Activated T-cell treated with anti-CD3 and anti-CD28 coated beads, Interleukin-2, amount 50 U/mL, for 72 hours (primary cell): ENCODE measurements at regions not wholly inside any gene's neighbourhood (a gene's known extent, or its start where the extent isn't known, plus 50 kb on each side); places are given as distances from the start of the nearest gene placed in this dataset.

Experiments used
- ATAC-seq, 2 donors: fragments of 150-1000 bp; cut with Tn5 transposase; replicated peaks in 1 of 2; 2 replicates each; pipeline ENCODE4 v1.10.0; 2021; ENCODE audit warnings: moderate library complexity in 2 of 2, mild to moderate bottlenecking in 1 of 2
- DNase-seq, 2 donors: peaks; one replicate each; pipeline ENCODE4 v3.0.0; 2021 to 2022; ENCODE audit warnings: mixed read lengths in 1 of 2
- H3K27ac Mint-ChIP-seq: one replicate; pipeline ENCODE4 v1.8.0; 2022; ENCODE audit warnings: mild to moderate bottlenecking, moderate library complexity, mixed read lengths
- H3K27me3 Mint-ChIP-seq: one replicate; pipeline ENCODE4 v1.8.0; 2022; ENCODE audit warnings: low read depth, mixed read lengths
- H3K36me3 Mint-ChIP-seq, 2 donors: one replicate each; pipeline ENCODE4 v1.8.0; 2022; ENCODE audit warnings: mixed read lengths in 2 of 2, mild to moderate bottlenecking in 1 of 2; ENCODE audit not compliant: insufficient read depth in 2 of 2
- H3K4me1 Mint-ChIP-seq: one replicate; pipeline ENCODE4 v1.8.0; 2022; ENCODE audit warnings: low read depth, mixed read lengths
- H3K4me3 Mint-ChIP-seq, 2 donors: one replicate each; pipeline ENCODE4 v1.8.0; 2022; ENCODE audit warnings: mild to moderate bottlenecking in 2 of 2, mixed read lengths in 2 of 2, moderate library complexity in 2 of 2
- H3K9me3 Mint-ChIP-seq, 2 donors: one replicate each; pipeline ENCODE4 v1.8.0; 2022; ENCODE audit warnings: mixed read lengths in 2 of 2

DNA sequence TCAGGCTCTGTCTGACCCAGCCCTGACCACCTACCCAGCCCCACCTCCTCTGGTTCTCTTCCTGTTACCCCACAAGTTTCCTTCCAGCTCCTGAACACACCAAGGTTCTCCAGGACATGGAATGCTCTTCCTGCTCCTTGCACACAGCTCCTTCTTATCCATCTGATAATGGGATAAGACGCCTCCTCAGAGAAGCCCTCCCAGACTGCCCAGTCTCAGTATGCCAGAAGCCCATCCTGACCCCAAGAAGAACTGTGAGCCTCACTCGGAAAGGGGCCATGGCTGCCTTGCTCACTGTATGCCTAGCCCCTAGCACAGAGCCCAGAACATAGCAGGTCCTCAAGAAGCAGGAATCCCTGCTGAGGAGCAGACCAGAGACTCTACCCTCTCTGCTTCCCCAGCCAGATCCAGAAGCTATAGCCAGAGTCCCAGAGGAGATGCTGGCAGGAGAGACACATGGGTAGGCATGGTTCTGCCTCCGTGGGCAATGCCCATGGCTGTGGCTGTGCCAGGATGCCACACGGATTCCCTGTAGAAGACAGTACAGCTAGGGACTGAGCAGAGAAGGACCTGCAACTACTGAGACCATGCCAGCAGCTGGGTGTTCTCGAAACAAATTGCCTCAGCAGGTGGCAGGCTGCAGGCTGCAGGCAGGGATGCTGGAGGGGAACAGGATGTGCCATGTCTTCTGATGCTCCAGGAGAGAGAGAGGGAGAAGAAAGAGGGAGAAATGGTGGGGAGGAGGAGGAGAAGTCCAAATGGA lies 74.0 kb upstream of the LINGO1 start:
- Mint-ChIP-seq H3K36me3 (no peaks in the 10 kb centered on the region), H3K4me1 (no peaks in the 10 kb centered on the region), H3K27ac (no peak overlapping the region), H3K4me3 (no peak overlapping the region), H3K27me3 (no peaks in the 10 kb centered on the region), H3K9me3 (no peaks in the 10 kb centered on the region)
- DNase-seq = no peak
- no peak for ATAC-seq

DNA sequence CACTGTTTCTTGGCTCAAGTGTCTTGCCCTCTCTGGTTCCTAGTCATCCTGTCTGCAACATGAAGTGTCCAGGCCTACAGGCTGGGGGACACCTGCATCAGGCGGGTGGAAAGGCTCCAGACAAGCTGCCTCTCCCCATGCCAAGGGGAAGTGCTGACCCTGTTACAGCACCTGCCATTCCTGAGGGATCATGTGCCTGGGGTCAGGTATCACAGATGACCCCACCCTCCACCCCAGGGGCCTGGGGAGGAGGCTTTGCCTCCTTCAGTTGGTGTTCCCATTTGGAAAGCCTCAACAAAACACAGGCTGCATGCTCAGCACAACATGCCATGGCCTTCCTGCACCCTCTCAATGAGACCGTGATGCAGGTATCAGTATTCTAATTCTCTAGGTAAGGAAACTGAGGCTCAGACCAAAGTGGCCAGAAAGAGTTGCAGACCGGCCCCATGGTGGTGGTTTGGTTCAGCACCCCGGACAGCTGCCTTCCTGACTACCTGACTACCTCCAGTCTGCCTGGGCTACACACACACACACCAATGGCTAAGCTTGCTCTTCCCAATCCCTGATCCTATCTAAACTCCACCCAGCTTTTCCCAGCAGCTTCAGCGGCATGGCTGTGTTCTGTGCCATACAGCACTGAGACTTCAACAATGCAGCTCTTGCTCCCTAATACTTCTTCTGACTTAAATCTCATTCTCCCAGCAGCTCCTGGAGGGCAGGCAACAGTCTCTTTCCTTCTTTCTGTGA lies 69.7 kb upstream of the LINGO1 start:
- ATAC-seq (no peak), DNase-seq (no peak)
- H3K4me1 Mint-ChIP-seq = no peaks in the 10 kb centered on the region
- H3K36me3 Mint-ChIP-seq = no peaks in the 10 kb centered on the region
- H3K4me3 Mint-ChIP-seq = no peak overlapping the region
- H3K9me3 Mint-ChIP-seq = peaks cover 4 to 5% of the 10 kb centered on the region in 2 donors
- H3K27me3 Mint-ChIP-seq = peaks cover 11% of the 10 kb centered on the region
- H3K27ac Mint-ChIP-seq = no peak overlapping the region

DNA sequence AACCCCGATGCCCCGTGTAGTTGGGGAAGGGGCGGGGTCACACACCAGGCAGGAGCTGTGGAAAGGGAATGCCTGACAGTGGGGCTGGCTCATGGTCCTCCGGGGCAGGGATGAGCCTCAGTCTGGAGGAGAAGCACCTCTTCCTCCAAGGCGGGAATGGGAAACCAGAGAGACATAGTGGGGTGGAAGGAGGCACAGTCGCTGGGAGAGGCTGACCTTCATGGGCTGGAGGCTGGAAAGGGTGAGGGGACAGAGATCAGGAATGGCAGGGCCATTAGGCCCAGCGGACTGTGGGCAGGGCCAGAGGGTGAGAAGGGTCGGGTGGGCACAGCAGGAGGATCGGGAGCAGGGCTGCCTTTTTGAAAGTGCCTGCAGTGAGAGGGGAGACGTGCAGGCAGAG lies 65.8 kb upstream of the LINGO1 start:
- no peaks in the 10 kb centered on the region for H3K4me1 Mint-ChIP-seq
- H3K27ac Mint-ChIP-seq = no peak overlapping the region
- no peak overlapping the region for H3K4me3 Mint-ChIP-seq
- H3K36me3 Mint-ChIP-seq = no peaks in the 10 kb centered on the region
- H3K9me3 Mint-ChIP-seq = peaks cover 4 to 5% of the 10 kb centered on the region in 2 donors
- ATAC-seq (no peak), DNase-seq (no peak)
- H3K27me3 Mint-ChIP-seq = peaks cover 14% of the 10 kb centered on the region

DNA sequence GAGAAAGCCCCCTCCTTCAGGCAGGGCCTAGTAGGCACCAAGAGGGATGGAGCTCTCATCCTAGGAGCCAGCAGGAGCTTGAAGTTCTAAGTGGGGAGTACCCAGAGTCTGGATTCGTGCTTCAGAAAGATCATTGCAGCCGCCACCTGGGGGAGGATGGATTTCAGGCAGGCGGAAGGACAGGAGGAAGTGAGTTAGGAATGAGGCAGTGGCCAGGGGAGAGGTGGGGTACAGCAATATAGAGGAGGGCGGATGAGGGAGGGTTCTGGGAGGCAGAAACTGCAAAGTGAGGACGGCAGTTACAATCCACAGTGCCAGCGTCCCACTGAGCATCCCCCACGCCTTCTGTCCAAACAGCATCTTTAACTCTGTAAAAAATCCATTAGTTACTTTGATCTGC lies 65.2 kb upstream of the LINGO1 start:
- Mint-ChIP-seq H3K9me3 (peaks cover 4 to 5% of the 10 kb centered on the region in 2 donors), H3K27ac (no peak overlapping the region), H3K4me3 (no peak overlapping the region), H3K4me1 (no peaks in the 10 kb centered on the region), H3K27me3 (peaks cover 18% of the 10 kb centered on the region), H3K36me3 (no peaks in the 10 kb centered on the region)
- DNase-seq (no peak), ATAC-seq (no peak)

DNA sequence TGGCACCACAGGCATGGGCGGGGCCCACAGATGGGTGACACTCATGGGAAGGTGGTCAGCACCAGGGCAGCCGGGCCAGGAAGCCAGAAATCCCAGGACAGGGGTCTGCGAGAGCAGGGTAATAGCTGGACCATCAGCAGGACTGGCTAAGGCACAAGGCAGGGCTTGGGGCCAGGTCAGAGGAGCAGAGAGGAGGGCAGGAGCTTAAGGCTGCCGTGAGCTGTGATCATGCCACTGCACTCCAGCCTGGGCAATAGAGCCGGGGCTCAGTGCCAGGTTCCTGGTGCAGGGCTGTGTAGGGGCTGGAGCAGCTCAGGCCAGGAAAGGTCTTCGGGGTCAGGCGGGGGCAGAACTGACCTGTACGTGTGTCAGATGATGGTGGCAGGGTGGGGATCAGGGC lies 64.2 kb upstream of the LINGO1 start:
- peaks cover 4 to 5% of the 10 kb centered on the region in 2 donors for H3K9me3 Mint-ChIP-seq
- no peaks in the 10 kb centered on the region for H3K36me3 Mint-ChIP-seq
- H3K4me1 Mint-ChIP-seq = no peaks in the 10 kb centered on the region
- no peak for DNase-seq
- no peak for ATAC-seq
- H3K4me3 Mint-ChIP-seq = no peak overlapping the region
- no peak overlapping the region for H3K27ac Mint-ChIP-seq
- peaks cover 18% of the 10 kb centered on the region for H3K27me3 Mint-ChIP-seq

DNA sequence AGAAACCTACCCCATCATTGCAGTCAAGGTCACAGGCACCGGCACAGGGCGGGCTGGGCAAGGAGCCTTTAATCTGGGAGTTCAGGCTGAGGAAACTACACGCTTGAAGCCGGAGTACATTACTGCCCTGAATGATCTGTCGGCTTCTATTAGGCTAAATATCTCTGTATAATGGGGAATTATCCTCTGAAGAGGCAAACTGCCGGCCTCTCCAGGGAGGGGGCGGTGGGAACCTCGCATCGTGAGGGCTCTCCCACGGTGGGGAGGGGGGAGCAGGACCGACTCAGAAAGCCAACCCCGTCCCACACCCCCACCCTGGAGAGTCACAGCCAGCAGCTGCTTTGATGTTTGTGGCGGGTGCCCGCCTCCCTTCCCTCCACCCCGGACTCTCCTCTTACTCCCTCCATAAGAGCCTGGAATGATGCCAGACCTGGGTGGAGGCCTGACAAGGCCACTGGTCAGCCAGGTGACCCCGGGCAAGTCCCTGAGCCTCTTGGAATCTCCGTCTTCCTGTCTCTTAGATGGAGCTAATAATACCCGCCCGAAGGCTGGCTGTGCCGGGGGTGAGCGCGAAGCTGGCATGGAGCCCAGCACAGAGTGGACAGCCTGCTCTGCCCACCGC lies 63.4 kb upstream of the LINGO1 start:
- Mint-ChIP-seq H3K9me3 (peaks cover 4 to 5% of the 10 kb centered on the region in 2 donors), H3K4me3 (no peak overlapping the region), H3K27ac (no peak overlapping the region), H3K36me3 (no peaks in the 10 kb centered on the region), H3K4me1 (no peaks in the 10 kb centered on the region), H3K27me3 (peaks cover 18% of the 10 kb centered on the region)
- DNase-seq (no peak), ATAC-seq (no peak)

DNA sequence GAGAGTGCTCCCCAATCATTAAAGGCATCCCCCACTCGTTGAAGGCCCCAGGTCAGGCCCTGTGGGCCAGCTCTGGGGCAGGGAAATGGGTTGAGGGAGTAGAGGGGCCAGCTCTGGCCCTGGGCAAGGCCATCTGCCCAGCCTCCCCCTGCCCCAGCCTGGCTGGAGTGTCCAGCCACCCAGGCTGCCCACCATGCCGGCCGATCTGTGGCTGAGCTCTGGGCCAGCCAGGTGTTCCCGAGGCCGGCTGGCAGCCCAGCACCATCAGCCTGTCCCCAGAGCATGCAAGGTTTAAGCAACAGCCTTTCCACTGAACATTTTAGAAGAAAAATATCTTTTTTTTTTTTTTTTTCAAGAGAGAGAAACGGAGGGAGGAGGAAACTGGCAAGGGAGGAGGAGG lies 62.8 kb upstream of the LINGO1 start:
- Mint-ChIP-seq H3K9me3 (peaks cover 4 to 5% of the 10 kb centered on the region in 2 donors), H3K36me3 (no peaks in the 10 kb centered on the region), H3K4me3 (no peak overlapping the region), H3K27me3 (peaks cover 18% of the 10 kb centered on the region), H3K27ac (no peak overlapping the region), H3K4me1 (no peaks in the 10 kb centered on the region)
- ATAC-seq = no peak
- no peak for DNase-seq

DNA sequence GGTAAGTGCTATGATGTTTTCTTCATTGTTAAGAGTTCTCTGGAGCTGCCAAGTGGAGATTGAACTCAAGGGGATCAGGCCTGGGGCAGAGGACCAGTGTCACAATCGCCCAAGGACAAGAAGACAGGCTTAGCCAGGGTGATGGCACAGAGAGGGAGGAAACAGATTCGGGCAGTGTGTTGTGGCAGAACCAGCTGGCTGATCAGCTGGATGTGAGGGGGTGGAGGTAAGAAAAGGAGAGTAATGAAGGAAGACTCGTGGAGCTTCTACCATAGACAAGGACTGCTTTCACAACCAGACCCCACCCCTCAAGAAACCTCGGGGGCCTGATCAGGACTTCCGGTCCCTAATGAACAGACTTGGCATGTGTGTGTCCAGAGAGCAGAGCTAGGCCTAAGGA lies 60.9 kb upstream of the LINGO1 start:
- DNase-seq = no peak
- Mint-ChIP-seq H3K27ac (no peak overlapping the region), H3K4me3 (no peak overlapping the region), H3K4me1 (no peaks in the 10 kb centered on the region), H3K9me3 (no peaks in the 10 kb centered on the region), H3K27me3 (peaks cover 29% of the 10 kb centered on the region), H3K36me3 (no peaks in the 10 kb centered on the region)
- ATAC-seq = no peak

DNA sequence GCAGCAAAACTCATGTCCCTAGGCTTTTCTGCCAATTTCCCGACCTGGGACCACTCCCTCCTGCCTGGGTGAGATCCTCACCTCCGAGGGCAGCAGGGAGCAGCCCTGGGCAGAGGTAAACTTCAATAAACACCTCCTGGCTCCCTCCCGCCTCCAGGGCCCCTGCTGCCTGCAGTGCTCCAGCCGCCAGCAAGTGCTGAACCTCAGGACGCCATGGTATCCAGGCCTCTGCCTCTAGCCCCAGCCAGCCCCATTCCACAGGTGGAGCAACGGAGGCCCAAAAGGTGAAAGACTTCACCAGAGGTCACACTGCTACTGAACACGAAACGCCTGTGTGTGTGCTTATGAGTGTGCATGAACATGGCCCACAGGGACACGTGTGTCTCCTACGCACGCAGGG lies 59.9 kb upstream of the LINGO1 start:
- no peak overlapping the region for H3K27ac Mint-ChIP-seq
- no peaks in the 10 kb centered on the region for H3K9me3 Mint-ChIP-seq
- ATAC-seq (no peak), DNase-seq (no peak)
- no peak overlapping the region for H3K4me3 Mint-ChIP-seq
- no peaks in the 10 kb centered on the region for H3K36me3 Mint-ChIP-seq
- H3K27me3 Mint-ChIP-seq = peaks cover 23% of the 10 kb centered on the region
- H3K4me1 Mint-ChIP-seq = no peaks in the 10 kb centered on the region

DNA sequence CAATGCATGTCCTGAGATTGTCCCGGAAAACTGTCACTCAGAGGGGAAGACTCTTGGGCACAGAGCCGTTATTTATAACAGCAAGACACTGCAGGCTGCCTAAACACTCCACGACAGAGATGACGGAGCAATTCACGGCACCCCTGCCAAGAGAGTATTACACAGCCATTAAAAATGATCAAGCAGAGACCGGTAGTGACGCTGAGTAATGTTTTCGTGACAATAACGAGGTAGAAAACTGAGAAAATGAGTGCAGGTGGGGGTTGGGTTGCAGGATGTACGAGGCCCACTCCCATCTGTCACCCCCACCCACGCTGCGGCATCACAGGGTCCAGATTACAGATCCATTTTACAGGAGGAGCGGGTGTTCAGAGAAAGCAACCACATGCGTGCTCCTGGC lies 58.9 kb upstream of the LINGO1 start:
- Mint-ChIP-seq H3K27me3 (peaks cover 21% of the 10 kb centered on the region), H3K9me3 (no peaks in the 10 kb centered on the region), H3K36me3 (no peaks in the 10 kb centered on the region), H3K4me1 (no peaks in the 10 kb centered on the region), H3K27ac (no peak overlapping the region), H3K4me3 (no peak overlapping the region)
- DNase-seq (no peak), ATAC-seq (no peak)

DNA sequence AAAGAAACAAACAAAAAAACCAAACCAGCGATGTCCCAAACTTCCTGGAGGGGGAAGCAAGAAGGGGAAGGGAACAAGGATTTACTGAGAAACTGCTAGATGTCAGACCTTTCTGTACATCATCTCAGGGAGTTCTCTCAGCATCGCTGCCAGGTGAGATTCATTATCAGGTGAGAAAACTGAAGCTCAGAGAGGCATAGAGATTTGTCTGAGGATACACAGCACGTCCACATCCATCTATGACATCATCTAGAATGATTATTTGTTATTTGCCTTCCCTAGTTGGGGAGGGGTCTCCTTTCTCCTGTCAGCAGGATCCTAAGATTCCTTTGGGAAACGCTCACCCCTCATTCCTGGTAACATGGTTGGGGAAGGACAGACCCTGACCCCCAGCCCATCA lies 57.1 kb upstream of the LINGO1 start:
- Mint-ChIP-seq H3K36me3 (no peaks in the 10 kb centered on the region), H3K9me3 (no peaks in the 10 kb centered on the region), H3K4me3 (no peak overlapping the region), H3K27me3 (peaks cover 21% of the 10 kb centered on the region), H3K27ac (no peak overlapping the region), H3K4me1 (no peaks in the 10 kb centered on the region)
- no peak for DNase-seq
- no peak for ATAC-seq

DNA sequence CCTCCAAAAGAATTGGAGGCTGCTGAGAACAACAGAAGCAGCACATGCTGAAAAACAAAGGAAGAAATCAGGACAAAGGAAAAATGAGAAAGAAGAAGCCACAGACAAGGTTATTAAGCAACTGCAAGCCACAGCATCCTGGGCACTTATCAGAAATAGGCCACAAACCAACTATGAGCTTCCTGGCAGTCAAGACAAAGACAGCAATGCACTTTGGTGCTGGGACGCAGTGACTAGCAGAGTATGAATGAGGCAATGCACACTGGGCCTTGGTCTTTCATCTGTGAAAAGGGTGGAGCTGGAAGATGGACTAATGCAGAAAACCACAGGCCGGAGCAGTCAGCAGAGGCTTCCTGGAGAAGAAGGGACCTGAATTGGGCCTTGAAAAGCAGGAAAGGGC lies 56.0 kb upstream of the LINGO1 start:
- DNase-seq = no peak
- Mint-ChIP-seq H3K36me3 (no peaks in the 10 kb centered on the region), H3K9me3 (no peaks in the 10 kb centered on the region), H3K27ac (no peak overlapping the region), H3K4me1 (no peaks in the 10 kb centered on the region), H3K4me3 (no peak overlapping the region), H3K27me3 (peaks cover 21% of the 10 kb centered on the region)
- no peak for ATAC-seq

DNA sequence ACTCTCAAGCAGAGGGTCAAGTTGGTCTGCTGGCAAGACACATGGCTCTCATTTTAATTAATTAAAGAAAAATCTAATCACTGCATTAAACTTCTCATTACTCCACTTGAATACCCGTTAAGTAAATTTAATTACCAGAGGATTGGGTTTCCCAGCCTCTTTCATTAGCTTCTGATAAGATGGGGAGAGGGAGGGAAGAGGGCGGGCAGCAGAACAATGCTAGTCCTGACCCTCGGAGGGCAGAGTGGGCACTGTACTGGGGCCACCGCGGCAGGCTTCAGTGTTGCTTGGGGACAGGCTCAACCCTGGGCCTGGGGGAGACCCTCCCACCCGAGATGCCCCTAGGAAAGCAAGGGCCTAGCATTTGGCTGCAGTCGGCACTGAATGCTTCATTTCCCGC lies 55.6 kb upstream of the LINGO1 start:
- DNase-seq (no peak), ATAC-seq (no peak)
- H3K4me3 Mint-ChIP-seq = no peak overlapping the region
- H3K4me1 Mint-ChIP-seq = no peaks in the 10 kb centered on the region
- peaks cover 16% of the 10 kb centered on the region for H3K27me3 Mint-ChIP-seq
- no peak overlapping the region for H3K27ac Mint-ChIP-seq
- H3K36me3 Mint-ChIP-seq = no peaks in the 10 kb centered on the region
- no peaks in the 10 kb centered on the region for H3K9me3 Mint-ChIP-seq
